MM.1S (cell line): ENCODE measurements at regions not wholly inside any gene's neighbourhood (a gene's known extent, or its start where the extent isn't known, plus 50 kb on each side); places are given as distances from the start of the nearest gene placed in this dataset.

Experiments
- DNase-seq: peaks from one replicate; pipeline ENCODE4 v3.0.0-alpha.2; 2015
- H2AFZ ChIP-seq: fragments of 300-600 bp; sonication (generic); 2 replicates; pipeline ENCODE4 v1.6.0; 2016; ENCODE audit warnings: antibody characterized with exemption, low read length
- H3F3A ChIP-seq: fragments of 300-600 bp; sonication (generic); 2 replicates; pipeline ENCODE4 v1.6.1; 2016; ENCODE audit warnings: mild to moderate bottlenecking, antibody characterized with exemption, low read length, moderate library complexity, mixed read lengths; ENCODE audit not compliant: insufficient read depth
- H3K27ac ChIP-seq: fragments of 300-600 bp; sonication (generic); 2 replicates; pipeline ENCODE4 v1.5.1; 2016; ENCODE audit warnings: mild to moderate bottlenecking, low read length
- H3K27me3 ChIP-seq: fragments of 300-600 bp; sonication (generic); replicated peaks from 2 replicates; pipeline ENCODE4 v1.6.0; 2016; ENCODE audit warnings: low read length; ENCODE audit not compliant: insufficient read depth
- H3K36me3 ChIP-seq: fragments of 300-600 bp; sonication (generic); replicated peaks from 2 replicates; pipeline ENCODE4 v1.6.1; 2016; ENCODE audit warnings: mild to moderate bottlenecking, low read length, mixed read lengths; ENCODE audit not compliant: insufficient read depth
- H3K4me1 ChIP-seq: fragments of 300-600 bp; sonication (generic); 2 replicates; pipeline ENCODE4 v1.6.1; 2016; ENCODE audit warnings: low read length, mixed read lengths
- H3K4me2 ChIP-seq: fragments of 300-600 bp; sonication (generic); 2 replicates; pipeline ENCODE4 v1.6.0; 2016; ENCODE audit warnings: low read depth, low read length
- H3K4me3 ChIP-seq: fragments of 300-600 bp; sonication (generic); 2 replicates; pipeline ENCODE4 v1.5.1; 2016; ENCODE audit warnings: low read length, mixed read lengths
- H3K79me2 ChIP-seq: fragments of 300-600 bp; sonication (generic); 2 replicates; pipeline ENCODE4 v1.6.1; 2016; ENCODE audit warnings: mixed run types, low read length, mixed read lengths
- H3K9ac ChIP-seq: fragments of 300-600 bp; sonication (generic); 2 replicates; pipeline ENCODE4 v1.6.1; 2016; ENCODE audit warnings: low read length, mixed read lengths
- H3K9me2 ChIP-seq: fragments of 300-600 bp; sonication (generic); replicated peaks from 2 replicates; pipeline ENCODE4 v1.6.1; 2016; ENCODE audit warnings: mild to moderate bottlenecking, low read length, mixed read lengths; ENCODE audit not compliant: insufficient read depth
- H3K9me3 ChIP-seq: fragments of 300-600 bp; sonication (generic); replicated peaks from 2 replicates; pipeline ENCODE4 v1.6.1; 2016; ENCODE audit warnings: mild to moderate bottlenecking, low read length, mixed read lengths; ENCODE audit not compliant: insufficient read depth
- H4K20me1 ChIP-seq: fragments of 300-600 bp; sonication (generic); 2 replicates; pipeline ENCODE4 v1.6.1; 2016; ENCODE audit warnings: mild to moderate bottlenecking, low read length, moderate library complexity, mixed read lengths; ENCODE audit not compliant: insufficient read depth
- EZH2 ChIP-seq: fragments of 300-600 bp; sonication (generic); optimal IDR thresholded peaks from 2 replicates; pipeline ENCODE3; 2017; ENCODE audit warnings: low read depth, mild to moderate bottlenecking, antibody characterized with exemption, low read length, mixed read lengths
- EZH2phosphoT487 ChIP-seq: fragments of 300-600 bp; sonication (generic); IDR thresholded peaks from 2 replicates; pipeline ENCODE4 v1.6.1; 2018; ENCODE audit warnings: antibody characterized with exemption, low read length
- TF ChIP-seq, protein P1 (sequence below): fragments of 300-600 bp; sonication (generic); IDR thresholded peaks from 2 replicates; pipeline ENCODE4 v1.5.1; 2016; ENCODE audit warnings: antibody characterized with exemption, low read length, mixed read lengths

DNA sequence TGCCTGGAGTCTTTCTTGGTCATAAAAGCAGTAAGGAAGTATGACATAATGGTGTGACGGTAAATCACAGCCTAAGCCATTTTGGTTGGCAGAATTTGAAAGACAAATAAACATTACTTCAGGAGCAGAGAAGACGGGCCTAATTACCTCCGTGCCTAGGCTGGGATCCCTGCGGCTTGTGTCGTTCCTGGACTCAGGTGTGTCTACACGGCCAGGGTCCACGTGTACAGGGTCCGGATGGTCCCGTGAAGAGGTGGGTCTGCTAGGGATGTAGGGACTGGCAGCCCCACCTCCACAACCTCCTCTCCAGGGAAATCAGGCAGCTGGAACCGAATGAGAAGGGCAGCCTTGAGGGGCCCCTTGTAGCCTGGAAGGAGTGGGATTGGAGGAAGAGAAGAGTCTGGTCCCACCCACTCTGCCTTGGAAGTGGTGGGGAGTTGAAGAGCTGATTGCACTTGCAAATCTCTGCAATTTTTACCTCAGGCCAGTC, 55.4 kb upstream of the PLAC1 start:
- H3K27me3 ChIP-seq, result no peaks in the 10 kb centered on the region
- no peak overlapping the region for H3K27ac ChIP-seq
- H3K4me3 ChIP-seq, result no peak overlapping the region
- H4K20me1 ChIP-seq, result no peaks in the 10 kb centered on the region
- H3K36me3 ChIP-seq, result no peaks in the 10 kb centered on the region
- peaks cover 12% of the 10 kb centered on the region for H3K4me1 ChIP-seq
- 0 out of 2 replicates have a peak, but pooled peaks cover 2% of the 10 kb centered on the region for H3F3A ChIP-seq
- no peak overlapping the region for H3K4me2 ChIP-seq
- no peaks in the 10 kb centered on the region for H3K79me2 ChIP-seq
- H3K9me2 ChIP-seq, result no peaks in the 10 kb centered on the region
- H3K9ac ChIP-seq, result no peak overlapping the region
- TF ChIP-seq, protein P1, sequence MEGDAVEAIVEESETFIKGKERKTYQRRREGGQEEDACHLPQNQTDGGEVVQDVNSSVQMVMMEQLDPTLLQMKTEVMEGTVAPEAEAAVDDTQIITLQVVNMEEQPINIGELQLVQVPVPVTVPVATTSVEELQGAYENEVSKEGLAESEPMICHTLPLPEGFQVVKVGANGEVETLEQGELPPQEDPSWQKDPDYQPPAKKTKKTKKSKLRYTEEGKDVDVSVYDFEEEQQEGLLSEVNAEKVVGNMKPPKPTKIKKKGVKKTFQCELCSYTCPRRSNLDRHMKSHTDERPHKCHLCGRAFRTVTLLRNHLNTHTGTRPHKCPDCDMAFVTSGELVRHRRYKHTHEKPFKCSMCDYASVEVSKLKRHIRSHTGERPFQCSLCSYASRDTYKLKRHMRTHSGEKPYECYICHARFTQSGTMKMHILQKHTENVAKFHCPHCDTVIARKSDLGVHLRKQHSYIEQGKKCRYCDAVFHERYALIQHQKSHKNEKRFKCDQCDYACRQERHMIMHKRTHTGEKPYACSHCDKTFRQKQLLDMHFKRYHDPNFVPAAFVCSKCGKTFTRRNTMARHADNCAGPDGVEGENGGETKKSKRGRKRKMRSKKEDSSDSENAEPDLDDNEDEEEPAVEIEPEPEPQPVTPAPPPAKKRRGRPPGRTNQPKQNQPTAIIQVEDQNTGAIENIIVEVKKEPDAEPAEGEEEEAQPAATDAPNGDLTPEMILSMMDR, result no peak
- TF ChIP-seq EZH2 (no peak), EZH2phosphoT487 (no peak)
- no peak overlapping the region for H2AFZ ChIP-seq
- no peak for DNase-seq
- H3K9me3 ChIP-seq, result no peaks in the 10 kb centered on the region

DNA sequence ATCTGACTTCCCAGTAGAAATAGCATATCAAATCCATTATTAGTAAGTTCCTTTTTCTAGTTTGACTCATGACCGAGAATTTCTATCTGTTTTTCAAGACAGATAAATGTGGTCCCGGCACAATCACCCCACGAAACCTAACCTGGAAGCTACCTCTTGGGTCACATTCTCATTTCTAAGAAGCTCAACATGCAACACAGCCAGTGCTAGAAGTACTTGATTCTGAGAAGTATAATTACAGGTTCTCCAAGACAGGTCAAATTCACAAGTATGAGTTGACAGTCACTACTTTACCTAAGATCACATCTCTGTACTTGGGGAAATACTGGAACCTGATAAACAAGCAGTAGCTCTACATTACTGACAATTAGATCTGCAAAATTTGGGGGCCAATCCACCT, 54.0 kb upstream of the PLAC1 start:
- no peak overlapping the region for H3K9ac ChIP-seq
- no peaks in the 10 kb centered on the region for H3K36me3 ChIP-seq
- no peaks in the 10 kb centered on the region for H3K27me3 ChIP-seq
- no peak overlapping the region for H3K27ac ChIP-seq
- TF ChIP-seq EZH2phosphoT487 (no peak), EZH2 (no peak)
- TF ChIP-seq, protein P1, result no peak
- H3K4me2 ChIP-seq, result no peak overlapping the region
- no peaks in the 10 kb centered on the region for H3F3A ChIP-seq
- H3K79me2 ChIP-seq, result no peaks in the 10 kb centered on the region
- no peaks in the 10 kb centered on the region for H3K9me2 ChIP-seq
- H3K4me1 ChIP-seq, result peaks cover 6% of the 10 kb centered on the region; the same call in 1 of the 2 replicates
- no peak for DNase-seq
- H2AFZ ChIP-seq, result no peak overlapping the region
- H3K9me3 ChIP-seq, result no peaks in the 10 kb centered on the region
- H3K4me3 ChIP-seq, result no peak overlapping the region
- no peaks in the 10 kb centered on the region for H4K20me1 ChIP-seq

DNA sequence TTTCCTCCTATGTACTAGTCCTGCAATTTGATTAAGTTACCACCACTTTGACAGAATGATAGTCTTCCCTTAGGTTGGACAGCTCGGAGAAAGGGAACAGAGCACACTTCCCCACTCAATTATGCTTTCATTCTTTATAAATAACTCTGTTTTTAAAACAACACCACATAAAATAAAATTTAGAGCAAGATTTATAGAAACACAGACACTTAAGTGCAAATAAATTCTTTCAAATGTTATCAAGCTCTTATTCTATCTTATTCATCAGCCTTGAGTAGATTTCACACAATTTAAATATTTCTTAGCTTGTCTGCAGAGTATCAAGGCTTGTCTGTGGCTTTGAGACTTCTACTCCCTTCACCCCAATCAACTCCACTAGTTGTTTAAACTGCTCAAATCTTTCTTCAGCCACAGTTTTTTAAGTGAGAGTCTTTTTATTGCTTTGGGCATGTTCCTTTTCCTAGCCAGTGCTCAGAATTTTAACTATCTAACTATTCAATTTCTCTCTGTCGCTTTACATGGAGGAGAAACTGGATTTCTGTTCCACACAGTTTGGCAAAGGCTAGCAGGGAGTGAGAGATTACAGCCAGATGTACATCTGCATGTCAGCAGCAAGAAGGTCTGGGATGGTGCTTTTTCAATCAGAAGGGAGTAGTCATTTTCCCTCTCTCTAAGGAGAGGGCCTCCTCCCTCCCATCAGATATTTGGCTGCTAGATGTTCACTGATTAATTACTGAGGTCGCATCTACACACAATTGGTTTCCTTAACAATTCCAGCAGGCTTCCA, 53.1 kb upstream of the PLAC1 start:
- Histone ChIP-seq H2AFZ (no peak overlapping the region), H3K27me3 (no peaks in the 10 kb centered on the region), H3K4me3 (no peak overlapping the region), H3K9me3 (no peaks in the 10 kb centered on the region), H3K79me2 (no peaks in the 10 kb centered on the region), H3K27ac (no peak overlapping the region), H3K36me3 (no peaks in the 10 kb centered on the region), H3K4me2 (no peak overlapping the region), H4K20me1 (no peaks in the 10 kb centered on the region), H3F3A (no peaks in the 10 kb centered on the region), H3K4me1 (peaks cover 6% of the 10 kb centered on the region; the same call in 1 of the 2 replicates), H3K9ac (no peak overlapping the region), H3K9me2 (no peaks in the 10 kb centered on the region)
- DNase-seq, result no peak
- TF ChIP-seq, protein P1, result no peak
- TF ChIP-seq EZH2, result no peak
- TF ChIP-seq EZH2phosphoT487, result no peak
